BJ (cell line): ENCODE measurements at regions not wholly inside any gene's neighbourhood (a gene's known extent, or its start where the extent isn't known, plus 50 kb on each side); places are given as distances from the start of the nearest gene placed in this dataset.

Experiments
- CTCF ChIA-PET: fragments of 350-600 bp; formaldehyde crosslinking; extraction: SDS; loops from one replicate; lab custom pipeline; 2021; ENCODE audit warnings: antibody characterized with exemption, inconsistent platforms; lab: Yijun Ruan, JAX
- POLR2A ChIA-PET: fragments of 300-600 bp; sonication (Branson Sonifier 250); formaldehyde crosslinking; extraction: SDS; loops from one replicate; lab custom pipeline; 2021; ENCODE audit warnings: antibody characterized with exemption; lab: Charles Lee
- DNase-seq: peaks from one replicate; pipeline ENCODE4 v3.0.0-alpha.2; 2011; ENCODE audit warnings: low read depth
- H3K27me3 ChIP-seq: 2 replicates; pipeline ENCODE4 v1.6.0; 2011; ENCODE audit warnings: low read length; ENCODE audit not compliant: control insufficient read depth, insufficient read depth
- H3K36me3 ChIP-seq: 2 replicates; pipeline ENCODE4 v1.5.1; 2011; ENCODE audit warnings: low read length; ENCODE audit not compliant: control insufficient read depth, insufficient read depth
- H3K4me3 ChIP-seq: 2 replicates; pipeline ENCODE4 v1.5.1; 2011; ENCODE audit warnings: low read depth, mild to moderate bottlenecking, control low read depth, low read length
- CTCF ChIP-seq: IDR thresholded peaks from 2 replicates; pipeline ENCODE4 v1.5.1; 2011; ENCODE audit warnings: low read depth, mild to moderate bottlenecking, control low read depth, inconsistent platforms, low read length, moderate library complexity; ENCODE audit not compliant: insufficient read depth

- Histone ChIP-seq H3K4me3 (no peak overlapping the region), H3K36me3 (no peaks in the 10 kb centered on the region), H3K27me3 (no peaks in the 10 kb centered on the region; the same call in 1 of the 2 replicates)
- DNase-seq: no peak
- CTCF ChIA-PET: no interaction called here
- TF ChIP-seq CTCF: no peak
- POLR2A ChIA-PET: no interaction called here
Measured at GRCh38 chr5:168176251-168176650, 115.2 kb upstream of the WWC1 start.

GRCh38 chr5:168176941-168177340 lies 114.5 kb upstream of the WWC1 start:
- H3K36me3 ChIP-seq: no peaks in the 10 kb centered on the region
- ChIA-PET CTCF (no interaction called here), POLR2A (no interaction called here)
- TF ChIP-seq CTCF: no peak
- H3K27me3 ChIP-seq: no peaks in the 10 kb centered on the region; the same call in 1 of the 2 replicates
- no peak overlapping the region for H3K4me3 ChIP-seq
- DNase-seq: no peak

GRCh38 chr5:168177831-168178450 lies 113.5 kb upstream of the WWC1 start:
- no peak for TF ChIP-seq CTCF
- Histone ChIP-seq H3K27me3 (no peaks in the 10 kb centered on the region), H3K36me3 (no peaks in the 10 kb centered on the region), H3K4me3 (no peak overlapping the region)
- CTCF ChIA-PET: interaction anchor here (0.6 kb wide), 1 partner anchor 22 kb away, joined by 5 read pairs; no protein-coding TSS in a partner anchor
- POLR2A ChIA-PET: no interaction called here
- DNase-seq: no peak

GRCh38 chr5:168179192-168179593 lies 112.3 kb upstream of the WWC1 start:
- Histone ChIP-seq H3K27me3 (no peaks in the 10 kb centered on the region), H3K36me3 (no peaks in the 10 kb centered on the region), H3K4me3 (no peak overlapping the region)
- TF ChIP-seq CTCF: no peak
- ChIA-PET POLR2A (no interaction called here), CTCF (no interaction called here)
- no peak for DNase-seq

- CTCF ChIA-PET: no interaction called here
- H3K27me3 ChIP-seq: no peaks in the 10 kb centered on the region
- no peak for DNase-seq
- H3K4me3 ChIP-seq: no peak overlapping the region
- POLR2A ChIA-PET: no interaction called here
- no peak for TF ChIP-seq CTCF
- H3K36me3 ChIP-seq: no peaks in the 10 kb centered on the region
Measured at GRCh38 chr5:168182269-168182668, 109.2 kb upstream of the WWC1 start.
